Endothelial cell of umbilical vein (primary cell): ENCODE measurements at regions not wholly inside any gene's neighbourhood (a gene's known extent, or its start where the extent isn't known, plus 50 kb on each side); places are given as distances from the start of the nearest gene placed in this dataset.
A peak's percentile ranks its signal among the peaks of the same experiment; 100 is the strongest.

Source experiments
- BruUV-seq: library from RNA; stranded (reverse); fragments of 400-500 nt; replicated peaks from 2 replicates; lab custom pipeline; 2021; lab: Mats Ljungman, UMichigan
- CTCF ChIA-PET: fragments of 300-600, 350-600 bp; sonication (Branson Sonifier 250); formaldehyde crosslinking; loops from one replicate; lab custom pipeline; 2021; ENCODE audit warnings: antibody characterized with exemption, inconsistent platforms; lab: Charles Lee
- POLR2A ChIA-PET: fragments of 300-600, 350-600 bp; sonication (Branson Sonifier 250); formaldehyde crosslinking; loops from one replicate; lab custom pipeline; 2021; ENCODE audit warnings: antibody characterized with exemption, inconsistent platforms; lab: Charles Lee
- DNase-seq: peaks from one replicate; pipeline ENCODE4 v3.0.0-alpha.2; 2011; ENCODE audit warnings: low read depth, low spot score
- FAIRE-seq: peaks from 2 replicates; lab custom pipeline; 2011; peaks lifted over from hg19 to GRCh38; lab: Jason Lieb, UNC
- H2AFZ ChIP-seq: 2 replicates; pipeline ENCODE4 v1.6.0; 2012; ENCODE audit warnings: low read depth, low read length, control low read depth, inconsistent platforms
- H3K27ac ChIP-seq: 2 replicates; pipeline ENCODE4 v1.5.1; 2011; ENCODE audit warnings: low read depth, mild to moderate bottlenecking, control low read depth, low read length, moderate library complexity; ENCODE audit not compliant: insufficient read depth
- H3K27me3 ChIP-seq, 2 experiments: 2 replicates each; pipeline versions ENCODE4 v1.6.0 to v1.6.1; 2011; ENCODE audit warnings: low read length in 2 of 2, mixed read lengths in 1 of 2; ENCODE audit not compliant: control insufficient read depth in 2 of 2, insufficient read depth in 2 of 2
- H3K36me3 ChIP-seq, 2 experiments: 2 replicates in 1 of 2; 3 replicates in 1 of 2; pipeline ENCODE4 v1.5.1; 2011; ENCODE audit warnings: low read length in 2 of 2, mild to moderate bottlenecking in 1 of 2, moderate library complexity in 1 of 2; ENCODE audit not compliant: control insufficient read depth in 2 of 2, insufficient read depth in 2 of 2; ENCODE audit errors: extremely low read depth in 1 of 2
- H3K4me1 ChIP-seq: 3 replicates; pipeline ENCODE4 v1.5.1; 2011; ENCODE audit warnings: mild to moderate bottlenecking, low read length; ENCODE audit not compliant: control insufficient read depth, insufficient read depth; ENCODE audit errors: extremely low read depth
- H3K4me2 ChIP-seq: 2 replicates; pipeline ENCODE4 v1.6.1; 2011; ENCODE audit warnings: low read length, control low read depth, mixed read lengths; ENCODE audit not compliant: insufficient read depth
- H3K4me3 ChIP-seq, 3 experiments: fragments of 200-600 bp in 1 of 3; sonication (generic), shearing (Covaris generic) in 1 of 3; replicated peaks in 1 of 3; 2 replicates each; pipeline ENCODE4 v1.5.1; 2011 to 2016; ENCODE audit warnings: control low read depth in 3 of 3, low read length in 3 of 3, mild to moderate bottlenecking in 2 of 3, inconsistent platforms in 1 of 3, low read depth in 1 of 3, moderate library complexity in 1 of 3; ENCODE audit not compliant: insufficient read depth in 1 of 3
- H3K79me2 ChIP-seq: 2 replicates; pipeline ENCODE4 v1.6.0; 2012; ENCODE audit warnings: low read length, inconsistent platforms; ENCODE audit not compliant: control insufficient read depth, insufficient read depth
- H3K9ac ChIP-seq: replicated peaks from 2 replicates; pipeline ENCODE3; 2011; ENCODE audit warnings: low read length, control low read depth; ENCODE audit not compliant: insufficient read depth; ENCODE audit errors: extremely low read depth
- H3K9me1 ChIP-seq: replicated peaks from 3 replicates; pipeline ENCODE4 v1.6.0; 2011; ENCODE audit warnings: mild to moderate bottlenecking, low read length; ENCODE audit not compliant: control insufficient read depth, insufficient read depth; ENCODE audit errors: extremely low read depth
- H3K9me3 ChIP-seq: replicated peaks from 2 replicates; pipeline ENCODE4 v1.5.1; 2012; ENCODE audit warnings: low read length, inconsistent platforms; ENCODE audit not compliant: control insufficient read depth, insufficient read depth
- H4K20me1 ChIP-seq: replicated peaks from 2 replicates; pipeline ENCODE3; 2011; ENCODE audit warnings: mild to moderate bottlenecking, low read length; ENCODE audit not compliant: control insufficient read depth, insufficient read depth; ENCODE audit errors: extremely low read depth
- EZH2 ChIP-seq: IDR thresholded peaks from 2 replicates; pipeline ENCODE4 v1.6.1; 2012; ENCODE audit warnings: borderline replicate concordance, low read depth, mild to moderate bottlenecking, moderate library complexity, low read length, inconsistent platforms; ENCODE audit not compliant: severe bottlenecking
- FOS ChIP-seq: IDR thresholded peaks from 2 replicates; pipeline ENCODE4 v1.6.1; 2011; ENCODE audit warnings: mild to moderate bottlenecking, low read length, moderate library complexity, borderline replicate concordance; ENCODE audit not compliant: insufficient read depth
- GATA2 ChIP-seq: IDR thresholded peaks from 2 replicates; pipeline ENCODE4 v1.7.0; 2011; ENCODE audit warnings: low read depth, mild to moderate bottlenecking, moderate library complexity, mixed read lengths, low read length; ENCODE audit not compliant: insufficient read length, insufficient read depth
- JUN ChIP-seq: IDR thresholded peaks from 2 replicates; pipeline ENCODE4 v1.6.1; 2011; ENCODE audit warnings: borderline replicate concordance, low read depth; ENCODE audit not compliant: insufficient read length, insufficient read depth
- MYC ChIP-seq: IDR thresholded peaks from one replicate; pipeline ENCODE4 v1.6.1; 2011; ENCODE audit warnings: mild to moderate bottlenecking, low read depth, low read length
- POLR2A ChIP-seq: IDR thresholded peaks from 2 replicates; pipeline ENCODE4 v1.6.1; 2012; ENCODE audit warnings: low read depth, mild to moderate bottlenecking, control low read depth, low read length
- POLR2AphosphoS5 ChIP-seq: IDR thresholded peaks from 2 replicates; pipeline ENCODE4 v1.6.1; 2012; ENCODE audit warnings: low read depth, mild to moderate bottlenecking, control low read depth, low read length, moderate library complexity; ENCODE audit not compliant: insufficient read depth
- dilution Hi-C: fragments of 300-500 bp; cut with MboI; formaldehyde crosslinking; loops from one replicate; pipeline ENCODE4 v1.15.0; 2019; ENCODE audit warnings: low sequenced_read_pairs; ENCODE audit not compliant: extremely low pct_ligation_motif_present
- intact Hi-C: fragments of 100-400 bp; cut with micrococcal nuclease; formaldehyde crosslinking; loops from one replicate; pipeline ENCODE4 v1.10.0; 2022
- TF ChIP-seq, protein P1 (sequence below), 2 donors: IDR thresholded peaks; 1 replicate in 1 of 2; 2 replicates in 1 of 2; pipeline ENCODE4 v1.5.1; 2011; ENCODE audit warnings: low read length in 2 of 2, mild to moderate bottlenecking in 2 of 2, moderate library complexity in 2 of 2, control low read depth in 1 of 2, inconsistent platforms in 1 of 2, low read depth in 1 of 2; ENCODE audit not compliant: insufficient read depth in 1 of 2; ENCODE audit errors: extremely low read depth in 1 of 2
- TF ChIP-seq, protein P2 (sequence below): IDR thresholded peaks from 2 replicates; pipeline ENCODE4 v1.6.1; 2011; ENCODE audit not compliant: insufficient read depth, insufficient read length

DNA sequence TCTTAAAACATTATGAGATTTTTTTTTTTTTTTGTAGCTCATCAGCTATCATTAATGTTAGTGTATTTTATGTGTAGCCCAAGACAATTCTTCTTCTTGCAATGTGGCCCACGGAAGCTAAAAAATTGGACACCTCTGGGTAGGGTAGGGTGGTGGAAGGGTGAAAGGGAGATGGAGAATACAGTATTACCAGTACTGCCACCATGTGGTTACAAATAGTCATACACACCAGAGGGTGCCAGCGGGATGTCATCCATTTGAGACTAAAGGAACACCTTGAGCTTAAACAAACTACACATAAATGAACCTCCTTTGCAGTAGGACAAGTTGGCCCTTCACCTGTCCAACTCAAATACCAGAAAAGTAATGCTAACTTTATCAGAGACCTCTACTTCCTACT lies 601.9 kb downstream of the HTR1B start:
- no peak overlapping the region for H3K27ac ChIP-seq
- H3K36me3 ChIP-seq: no peaks in the 10 kb centered on the region
- H3K4me3 ChIP-seq: no peak overlapping the region
- no peak overlapping the region for H3K4me2 ChIP-seq
- peak; percentile 9 for DNase-seq
- dilution Hi-C loops: no loop called here
- FAIRE-seq: no peak
- no peak overlapping the region for H3K9ac ChIP-seq
- no peaks in the 10 kb centered on the region for H4K20me1 ChIP-seq
- intact Hi-C loops: loop anchor here (5.0 to 10.0 kb wide), 2 partner anchors 167 to 596 kb away; no protein-coding TSS in a partner anchor
- no peaks in the 10 kb centered on the region for H3K9me3 ChIP-seq
- no peaks in the 10 kb centered on the region for H3K9me1 ChIP-seq
- TF ChIP-seq, protein P1, sequence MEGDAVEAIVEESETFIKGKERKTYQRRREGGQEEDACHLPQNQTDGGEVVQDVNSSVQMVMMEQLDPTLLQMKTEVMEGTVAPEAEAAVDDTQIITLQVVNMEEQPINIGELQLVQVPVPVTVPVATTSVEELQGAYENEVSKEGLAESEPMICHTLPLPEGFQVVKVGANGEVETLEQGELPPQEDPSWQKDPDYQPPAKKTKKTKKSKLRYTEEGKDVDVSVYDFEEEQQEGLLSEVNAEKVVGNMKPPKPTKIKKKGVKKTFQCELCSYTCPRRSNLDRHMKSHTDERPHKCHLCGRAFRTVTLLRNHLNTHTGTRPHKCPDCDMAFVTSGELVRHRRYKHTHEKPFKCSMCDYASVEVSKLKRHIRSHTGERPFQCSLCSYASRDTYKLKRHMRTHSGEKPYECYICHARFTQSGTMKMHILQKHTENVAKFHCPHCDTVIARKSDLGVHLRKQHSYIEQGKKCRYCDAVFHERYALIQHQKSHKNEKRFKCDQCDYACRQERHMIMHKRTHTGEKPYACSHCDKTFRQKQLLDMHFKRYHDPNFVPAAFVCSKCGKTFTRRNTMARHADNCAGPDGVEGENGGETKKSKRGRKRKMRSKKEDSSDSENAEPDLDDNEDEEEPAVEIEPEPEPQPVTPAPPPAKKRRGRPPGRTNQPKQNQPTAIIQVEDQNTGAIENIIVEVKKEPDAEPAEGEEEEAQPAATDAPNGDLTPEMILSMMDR (IDR thresholded peaks at IDR 0.05; ENCODE audit: extremely low read depth in 1 of 2, insufficient read depth in 1 of 2, low read depth in 1 of 2, low read length in 2 of 2): peak; percentile 4 to 11
- no peak for TF ChIP-seq JUN
- no peak for TF ChIP-seq FOS
- no peak for TF ChIP-seq EZH2
- CTCF ChIA-PET: interaction anchor here (0.6 to 1.9 kb wide), 8 partner anchors 9 to 927 kb away, joined by 3 to 8 read pairs (median 3); no protein-coding TSS in a partner anchor
- no TSS peak for BruUV-seq
- no peak overlapping the region for H2AFZ ChIP-seq
- no peaks in the 10 kb centered on the region for H3K4me1 ChIP-seq
- no peaks in the 10 kb centered on the region for H3K79me2 ChIP-seq
- H3K27me3 ChIP-seq: no peaks in the 10 kb centered on the region
- POLR2A ChIA-PET: no interaction called here

DNA sequence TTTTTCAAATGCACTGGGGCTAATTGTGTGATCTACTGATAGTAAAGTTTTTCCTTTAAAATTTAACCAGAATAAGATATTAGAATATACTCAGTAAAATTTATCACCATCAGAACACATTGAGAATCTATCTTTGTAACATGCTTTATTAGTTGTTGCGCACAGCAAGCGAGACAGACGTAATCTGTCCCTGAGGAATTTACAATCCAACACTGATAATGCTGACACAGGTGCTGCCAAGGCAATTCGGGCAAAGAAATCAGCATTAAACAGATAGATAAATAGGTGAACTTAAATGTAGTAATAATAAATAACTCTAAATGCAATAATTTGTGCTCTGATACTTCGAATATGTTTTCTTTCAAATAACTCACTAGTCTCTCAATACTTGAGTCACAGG lies 607.2 kb downstream of the HTR1B start:
- dilution Hi-C loops: no loop called here
- POLR2A ChIA-PET: no interaction called here
- intact Hi-C loops: no loop called here
- FAIRE-seq (no peak), DNase-seq (no peak)
- Histone ChIP-seq H3K9ac (no peak overlapping the region), H3K4me1 (no peaks in the 10 kb centered on the region), H3K4me2 (no peak overlapping the region), H3K9me3 (no peaks in the 10 kb centered on the region), H3K4me3 (no peak overlapping the region), H3K79me2 (no peaks in the 10 kb centered on the region), H3K27ac (no peak overlapping the region), H3K36me3 (no peaks in the 10 kb centered on the region), H3K27me3 (no peaks in the 10 kb centered on the region), H2AFZ (no peak overlapping the region), H4K20me1 (no peaks in the 10 kb centered on the region), H3K9me1 (no peaks in the 10 kb centered on the region)
- TF ChIP-seq POLR2AphosphoS5 (no peak), MYC (no peak), JUN (no peak), GATA2 (no peak), POLR2A (no peak), EZH2 (no peak), FOS (no peak)
- TF ChIP-seq, protein P1 (IDR thresholded peaks at IDR 0.05; ENCODE audit: extremely low read depth in 1 of 2, insufficient read depth in 1 of 2, low read depth in 1 of 2, low read length in 2 of 2): no peak
- TF ChIP-seq, protein P2, sequence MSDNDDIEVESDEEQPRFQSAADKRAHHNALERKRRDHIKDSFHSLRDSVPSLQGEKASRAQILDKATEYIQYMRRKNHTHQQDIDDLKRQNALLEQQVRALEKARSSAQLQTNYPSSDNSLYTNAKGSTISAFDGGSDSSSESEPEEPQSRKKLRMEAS: no peak
- CTCF ChIA-PET: no interaction called here
- no TSS peak for BruUV-seq
